B cell (primary cell): ENCODE measurements at regions not wholly inside any gene's neighbourhood (a gene's known extent, or its start where the extent isn't known, plus 50 kb on each side); places are given as distances from the start of the nearest gene placed in this dataset.

Experiments
- CTCF ChIP-seq: fragments of 200-600 bp; IDR thresholded peaks from one replicate; pipeline ENCODE4 v1.8.0; 2022; ENCODE audit warnings: antibody characterized with exemption, mild to moderate bottlenecking
- EZH2 ChIP-seq: IDR thresholded peaks from 2 replicates; pipeline ENCODE4 v1.6.1; 2012; ENCODE audit warnings: borderline replicate concordance, low read depth, mild to moderate bottlenecking, moderate library complexity, low read length; ENCODE audit not compliant: insufficient read depth, poor library complexity, severe bottlenecking

DNA sequence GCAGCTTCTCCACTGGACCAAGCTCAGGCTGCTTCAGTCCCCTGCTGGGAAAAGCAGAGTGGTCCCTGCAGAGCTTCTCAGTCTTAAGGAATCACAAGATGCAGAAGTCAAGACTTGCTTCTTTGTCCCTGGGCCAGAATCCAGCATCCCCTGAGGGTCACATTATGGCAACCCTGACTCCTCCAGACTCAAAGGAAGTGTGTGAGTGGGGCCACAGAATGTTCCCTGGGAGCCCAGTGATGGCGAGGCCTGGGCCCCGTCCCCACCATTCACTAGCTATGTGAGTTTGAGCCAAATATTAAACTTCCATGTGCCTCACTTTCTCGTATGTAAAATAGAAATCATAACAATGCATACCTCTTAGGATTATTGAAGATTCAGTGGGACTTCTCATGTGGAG is 122.2 kb upstream of the NCAM1 start:
- TF ChIP-seq CTCF (no peak), EZH2 (no peak)
